HG02759 (cell line): ENCODE measurements at regions not wholly inside any gene's neighbourhood (a gene's known extent, or its start where the extent isn't known, plus 50 kb on each side); places are given as distances from the start of the nearest gene placed in this dataset.
"Not testable (repeated sequence)": the region's sequence is repeated elsewhere in the genome, so short reads cannot be mapped to it uniquely, and the experiment has no call there.

Experiments used
- ATAC-seq: cut with Tn5 transposase; IDR thresholded peaks from one replicate; pipeline ENCODE4 v1.9.1; 2021; ENCODE audit warnings: mild to moderate bottlenecking, moderate library complexity; ENCODE audit not compliant: unreplicated experiment

DNA sequence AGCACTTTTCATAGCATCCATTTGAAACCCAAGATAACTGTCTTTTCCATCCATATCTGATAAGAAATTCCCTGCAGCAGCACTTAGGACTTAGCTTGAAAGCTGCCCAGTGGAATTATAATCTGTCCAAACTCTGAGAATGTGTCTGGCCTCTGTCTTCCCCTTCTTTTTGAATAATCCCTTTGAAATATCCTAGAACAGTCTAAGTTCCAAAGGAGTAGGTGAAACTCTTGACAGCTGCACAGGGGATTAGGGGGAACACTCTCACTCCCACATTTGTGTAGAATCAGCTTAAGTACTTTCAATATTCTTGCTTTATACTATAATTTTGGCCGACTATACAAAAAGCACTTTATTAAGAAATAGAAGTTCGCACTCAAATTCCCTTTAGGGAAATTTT lies 157.7 kb downstream of the PAPSS1 start:
- ATAC-seq: no peak

DNA sequence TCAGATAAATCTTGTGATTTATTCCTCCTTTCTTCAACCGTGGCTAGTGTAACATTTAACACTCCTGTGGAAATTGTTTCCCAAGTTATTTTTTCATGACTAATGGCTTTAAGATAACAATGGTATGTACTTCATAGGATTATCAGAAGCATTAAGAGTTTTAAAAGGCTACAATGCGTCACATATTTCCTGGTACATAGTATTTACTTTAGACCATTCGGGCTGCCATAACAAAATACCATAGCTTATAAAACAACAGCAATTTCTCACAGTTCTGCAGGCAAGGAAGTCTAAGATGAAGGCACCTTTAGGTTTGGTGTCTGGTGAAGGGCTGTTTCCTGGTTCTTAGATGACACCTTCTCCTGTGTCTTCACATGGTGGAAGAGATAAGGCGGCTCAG lies 158.6 kb downstream of the PAPSS1 start:
- ATAC-seq: no peak

DNA sequence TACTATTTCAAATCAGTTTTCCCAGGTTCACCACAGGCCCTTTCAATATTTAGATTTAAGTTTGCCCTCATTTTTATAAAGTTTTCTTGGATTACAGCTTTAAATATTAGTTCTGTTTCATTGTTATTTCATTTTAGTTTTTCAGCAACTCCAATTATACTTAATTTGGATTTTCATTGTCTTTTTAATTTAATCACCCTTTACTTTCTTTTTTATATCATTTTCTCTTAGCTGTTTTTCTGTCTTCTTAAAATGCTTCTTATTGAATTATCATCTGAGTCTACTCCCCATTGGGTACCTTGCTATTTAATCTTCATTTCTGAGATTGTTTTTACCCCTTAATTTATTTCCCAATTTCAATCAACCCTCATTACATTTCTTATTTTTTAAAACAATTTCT lies 160.4 kb downstream of the PAPSS1 start:
- no peak for ATAC-seq

DNA sequence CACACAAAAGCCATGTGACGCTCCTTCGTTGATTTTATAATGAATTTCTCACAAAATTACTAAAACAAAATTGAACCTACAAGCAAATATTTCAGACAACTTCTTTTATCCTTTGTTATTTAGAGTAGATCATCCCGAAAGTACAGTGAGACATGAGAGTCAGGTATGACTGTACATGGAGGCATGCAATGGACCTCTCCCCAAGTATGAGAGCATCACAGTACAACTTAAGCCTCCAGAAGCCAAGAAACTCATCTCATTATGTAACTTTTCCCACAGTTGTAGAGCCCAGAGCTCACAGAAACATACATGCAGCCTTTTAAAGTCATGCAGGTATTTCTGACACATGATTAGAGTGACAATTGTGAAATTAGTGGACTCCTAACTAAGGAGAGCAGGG lies 167.7 kb downstream of the PAPSS1 start:
- ATAC-seq: no peak

DNA sequence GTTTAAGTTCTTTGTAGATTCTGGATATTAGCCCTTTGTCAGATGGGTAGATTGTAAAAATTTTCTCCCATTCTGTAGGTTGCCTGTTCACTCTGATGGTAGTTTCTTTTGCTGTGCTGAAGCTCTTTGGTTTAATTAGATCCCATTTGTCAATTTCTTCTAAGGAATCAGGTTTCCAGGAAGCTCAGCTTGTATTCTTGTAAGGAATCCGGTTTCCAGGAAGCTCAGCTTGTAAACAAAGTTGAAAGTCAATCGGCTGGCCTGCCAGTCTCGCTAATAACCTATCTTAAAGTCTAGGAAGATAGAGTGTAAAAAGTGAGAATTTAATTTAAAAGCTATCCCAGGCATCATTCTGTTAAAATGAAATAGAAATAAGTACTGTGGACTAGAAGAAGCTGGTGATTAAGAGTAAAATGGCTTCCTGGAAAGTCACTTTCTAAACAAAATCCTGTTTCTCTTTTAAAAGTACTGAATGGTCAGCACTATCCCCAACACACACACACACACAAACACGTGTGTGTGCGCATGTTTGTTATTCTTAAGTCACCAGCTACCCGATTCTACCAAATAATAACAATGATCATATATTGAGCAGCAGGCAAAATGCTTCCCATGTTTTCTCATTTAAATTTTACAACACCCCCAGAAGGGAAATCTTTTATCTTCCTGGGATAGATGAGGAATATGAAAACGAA lies 171.7 kb downstream of the PAPSS1 start:
- ATAC-seq: no peak

DNA sequence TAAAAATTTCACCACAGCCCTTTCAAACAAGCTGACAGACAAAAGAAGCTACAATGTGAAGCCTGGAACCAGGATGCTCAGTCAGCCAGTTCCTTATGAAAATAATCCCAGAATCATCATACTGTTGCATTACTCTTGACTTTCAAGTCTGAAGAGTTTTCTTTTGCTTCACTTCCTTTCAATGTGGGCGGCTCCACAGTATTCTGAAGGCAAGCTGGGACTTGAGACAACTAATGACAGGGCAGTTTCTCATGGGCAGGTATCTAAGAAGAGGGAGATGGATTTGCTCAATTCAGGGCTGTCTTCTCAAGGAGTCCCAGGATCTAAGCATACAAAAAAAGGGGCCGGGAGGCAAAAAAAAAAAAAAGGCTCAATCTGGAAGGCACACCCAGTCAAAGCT lies 173.4 kb downstream of the PAPSS1 start:
- no peak for ATAC-seq

DNA sequence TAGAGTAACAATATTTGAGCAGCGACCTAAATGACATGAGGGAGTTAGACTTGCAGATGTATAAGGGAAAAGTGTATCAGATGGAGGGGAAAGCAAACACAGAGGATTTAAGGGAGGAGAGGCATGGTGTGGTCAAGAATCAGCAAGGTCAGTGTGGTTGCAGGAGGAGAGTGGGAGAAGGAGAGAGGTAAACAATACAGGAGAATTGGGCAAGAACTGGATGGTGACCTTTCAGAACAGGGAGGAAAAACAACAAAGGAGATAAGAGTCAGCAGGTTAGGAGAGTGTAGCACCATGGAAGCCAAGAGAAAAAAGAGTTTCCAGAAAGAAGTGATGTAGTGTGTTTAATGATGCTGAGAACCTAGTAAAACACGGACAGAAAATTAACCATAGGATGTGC lies 178.5 kb downstream of the PAPSS1 start:
- ATAC-seq: no peak

DNA sequence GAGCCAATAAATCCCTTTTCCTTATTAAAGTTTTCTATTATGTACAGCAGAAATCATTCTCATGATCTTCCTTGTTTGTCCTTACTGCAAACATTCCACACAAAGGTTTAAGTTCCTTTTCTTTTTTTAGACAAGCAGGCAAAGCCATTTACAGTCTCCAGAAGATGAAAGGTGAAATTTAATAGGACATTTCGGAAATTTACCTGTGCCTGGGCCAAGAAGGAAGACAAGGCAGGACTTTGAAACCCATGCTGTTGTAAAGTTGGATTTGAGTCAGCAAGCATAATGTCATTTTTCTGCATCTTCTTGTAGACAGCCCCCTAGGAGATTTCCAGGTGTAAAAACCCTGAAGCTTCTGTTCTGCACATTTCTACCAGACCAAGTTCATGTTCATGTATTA lies 188.1 kb downstream of the PAPSS1 start:
- ATAC-seq: no peak

DNA sequence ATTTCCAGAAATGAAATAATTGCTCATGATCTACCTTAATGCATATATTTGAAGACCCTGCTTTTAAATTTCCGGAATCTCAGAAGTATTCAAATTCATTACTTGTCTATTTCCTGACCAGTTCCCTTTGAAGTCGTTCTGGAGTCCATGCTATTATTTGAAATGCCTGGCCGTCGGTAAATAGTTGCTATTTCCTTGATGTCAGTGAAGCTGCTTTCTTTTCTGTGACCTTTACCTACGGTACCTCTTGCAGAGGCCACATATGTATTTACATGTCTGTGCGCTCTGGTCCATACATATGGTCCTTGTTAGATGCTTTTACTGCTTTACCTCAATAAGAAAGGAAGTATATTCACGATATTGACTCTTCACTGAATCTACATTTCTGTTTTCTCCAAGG lies 199.7 kb downstream of the PAPSS1 start:
- ATAC-seq: no peak

DNA sequence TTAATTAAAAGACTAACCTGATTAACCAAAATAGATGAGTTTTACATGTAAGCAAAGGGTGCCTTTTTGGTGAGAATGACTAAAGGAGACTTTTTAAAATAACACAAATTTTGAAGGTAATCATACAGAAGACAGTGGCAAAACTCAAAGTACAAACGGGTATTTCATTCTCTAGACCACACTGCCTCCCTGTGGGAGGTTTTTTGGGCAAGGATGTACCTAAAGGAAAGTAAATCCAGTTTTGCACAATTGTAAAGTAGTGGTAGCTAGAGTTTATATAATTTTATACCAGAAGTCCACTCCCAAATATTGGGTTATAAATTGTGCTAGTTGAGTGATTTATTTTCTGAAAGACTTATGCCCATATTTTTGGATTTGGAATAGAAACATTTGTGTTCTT lies 201.0 kb downstream of the PAPSS1 start:
- ATAC-seq: no peak

DNA sequence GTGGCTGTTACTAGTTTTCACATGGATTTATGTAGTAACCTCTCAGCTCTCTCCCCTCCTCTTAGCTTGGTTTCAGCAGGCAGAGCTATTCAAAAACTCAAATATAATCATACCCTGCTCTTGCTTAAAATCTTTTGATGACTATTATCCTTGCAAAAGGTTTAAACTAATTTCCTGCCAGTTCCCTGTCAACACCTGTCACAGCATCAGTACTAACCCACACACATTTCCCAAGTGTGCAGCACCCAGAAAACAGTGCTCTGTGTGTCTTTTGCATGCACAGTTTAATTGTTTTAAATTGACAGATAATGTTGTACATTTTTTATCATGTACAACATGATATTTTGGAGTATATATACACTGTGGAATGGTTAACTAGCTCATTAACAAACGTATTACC lies 202.0 kb downstream of the PAPSS1 start:
- no peak for ATAC-seq

DNA sequence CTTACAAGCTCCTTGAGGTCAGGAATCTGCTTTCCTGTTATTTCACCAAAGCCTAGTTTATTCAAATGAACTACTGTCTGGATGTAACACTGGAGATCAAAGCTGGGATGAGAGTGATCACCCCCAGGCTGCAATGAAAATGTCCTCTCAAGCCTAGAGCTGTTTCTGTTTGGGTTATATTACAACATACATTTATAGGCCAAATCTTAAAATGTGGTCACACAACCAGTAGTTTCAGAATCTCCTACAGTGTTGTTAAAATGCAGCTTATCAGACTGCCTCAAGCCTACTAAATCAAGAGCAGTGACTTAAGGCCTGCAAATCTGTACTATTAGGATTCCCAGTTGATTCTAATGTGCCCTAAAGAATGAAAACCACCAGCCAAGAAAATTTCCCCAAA lies 207.5 kb downstream of the PAPSS1 start:
- ATAC-seq: no peak

DNA sequence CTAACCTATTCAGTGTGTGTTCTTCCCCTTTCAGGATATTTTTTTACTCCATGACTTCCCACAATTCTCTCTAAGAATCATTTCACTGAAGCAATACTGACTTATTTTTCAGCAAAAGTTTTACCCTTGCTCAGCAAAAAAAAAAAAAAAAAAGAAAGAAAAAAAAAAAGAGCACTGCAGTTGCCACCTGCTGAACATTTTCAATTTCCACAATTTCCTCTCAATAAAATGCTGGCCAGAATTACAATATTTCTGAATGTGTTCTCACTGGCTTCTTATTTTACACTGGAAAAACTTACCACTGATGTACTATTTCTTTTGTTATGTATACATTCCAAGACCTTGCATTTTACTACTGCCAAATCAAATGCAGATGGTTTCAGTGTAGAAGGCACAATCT lies 210.4 kb downstream of the PAPSS1 start:
- ATAC-seq: no peak

DNA sequence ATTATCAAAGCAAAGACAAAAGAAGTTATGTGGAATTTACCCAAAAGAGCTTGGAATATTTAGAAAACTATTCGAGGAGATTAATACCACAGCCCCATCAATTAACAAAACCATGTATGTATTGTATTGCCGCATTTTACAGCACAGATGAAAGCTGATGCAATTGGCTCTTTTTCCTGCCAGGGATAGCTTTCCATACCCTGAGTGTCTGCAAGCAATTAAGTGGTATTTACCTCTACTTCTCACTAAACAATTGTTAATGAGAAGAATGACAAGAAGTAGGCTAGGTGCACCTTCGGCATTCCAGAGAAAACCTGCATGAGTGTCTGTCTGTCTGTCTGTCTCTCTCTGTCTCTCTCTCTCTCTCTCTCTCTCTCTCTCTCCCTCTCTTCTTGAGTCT lies 219.5 kb downstream of the PAPSS1 start:
- ATAC-seq: no peak

DNA sequence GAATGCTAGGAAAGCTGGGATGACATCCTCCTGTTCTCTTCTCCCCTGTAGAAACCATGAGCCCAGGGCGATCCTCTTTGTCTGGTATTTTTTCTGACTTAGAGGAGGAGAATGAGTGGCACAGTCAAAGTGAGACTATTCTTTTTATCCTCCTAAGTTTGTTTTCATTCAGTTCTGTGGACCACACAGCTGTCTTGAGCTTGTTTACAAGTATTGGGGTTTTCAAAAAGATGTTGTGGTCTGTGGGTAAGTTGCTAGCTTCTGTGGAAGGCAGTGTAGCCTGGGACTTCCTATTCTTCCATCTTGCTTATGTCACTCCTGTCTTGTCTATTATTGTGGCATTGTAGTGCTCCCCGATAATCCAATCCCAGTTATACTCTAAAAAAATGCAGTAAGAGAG lies 223.0 kb downstream of the PAPSS1 start:
- no peak for ATAC-seq

DNA sequence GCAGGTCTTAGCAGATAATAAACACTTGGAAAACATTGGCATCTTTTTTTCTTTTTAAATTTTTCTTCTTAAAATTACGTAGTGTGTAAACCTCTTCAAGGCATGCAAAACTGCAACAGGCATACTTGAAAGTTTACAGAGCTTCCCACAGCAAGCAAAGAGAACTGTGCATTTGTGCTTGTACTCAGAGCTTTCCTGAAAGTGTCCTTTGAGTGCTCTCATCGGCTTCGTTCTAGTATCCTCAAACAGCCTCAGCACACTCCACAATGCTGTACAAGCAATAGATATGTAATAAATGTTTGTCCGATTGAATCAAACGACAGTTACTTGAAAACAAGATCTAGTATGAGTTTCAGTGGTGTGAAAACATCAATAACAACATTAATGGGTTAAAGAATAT lies 227.5 kb downstream of the PAPSS1 start:
- ATAC-seq: no peak

DNA sequence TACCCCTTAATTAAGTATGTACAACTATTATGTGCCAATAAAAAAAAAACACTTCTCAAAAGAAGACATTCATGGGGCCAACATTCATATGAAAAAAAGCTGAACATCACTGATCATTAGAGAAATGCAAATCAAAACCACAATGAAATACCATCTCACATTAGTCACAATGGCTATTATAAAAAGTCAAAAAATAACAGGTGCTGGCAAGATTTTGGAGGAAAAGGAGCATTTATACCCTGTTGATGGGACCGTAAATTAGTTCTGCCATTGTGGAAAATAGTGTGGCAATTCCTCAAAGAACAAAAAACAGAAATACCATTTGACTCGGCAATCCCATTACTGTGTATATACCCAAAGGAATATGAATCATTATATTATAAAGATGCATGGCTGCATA lies 229.9 kb downstream of the PAPSS1 start:
- no peak for ATAC-seq

DNA sequence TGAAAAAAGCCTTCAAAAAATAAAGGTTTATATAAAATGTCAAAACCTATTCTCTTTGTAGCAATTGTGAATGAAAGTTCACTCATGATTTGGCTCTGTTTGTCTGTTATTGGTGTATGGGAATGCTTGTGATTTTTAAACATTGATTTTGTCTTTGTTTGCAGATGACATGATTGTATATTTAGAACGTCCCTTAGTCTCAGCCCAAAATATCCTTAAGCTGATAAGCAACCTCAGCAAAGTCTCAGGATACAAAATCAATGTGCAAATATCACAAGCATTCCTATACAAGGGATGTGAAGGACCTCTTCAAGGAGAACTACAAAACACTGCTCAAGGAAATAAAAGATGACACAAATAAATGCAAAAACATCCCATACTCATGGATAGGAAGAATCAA lies 236.4 kb downstream of the PAPSS1 start:
- ATAC-seq: not testable (repeated sequence)

DNA sequence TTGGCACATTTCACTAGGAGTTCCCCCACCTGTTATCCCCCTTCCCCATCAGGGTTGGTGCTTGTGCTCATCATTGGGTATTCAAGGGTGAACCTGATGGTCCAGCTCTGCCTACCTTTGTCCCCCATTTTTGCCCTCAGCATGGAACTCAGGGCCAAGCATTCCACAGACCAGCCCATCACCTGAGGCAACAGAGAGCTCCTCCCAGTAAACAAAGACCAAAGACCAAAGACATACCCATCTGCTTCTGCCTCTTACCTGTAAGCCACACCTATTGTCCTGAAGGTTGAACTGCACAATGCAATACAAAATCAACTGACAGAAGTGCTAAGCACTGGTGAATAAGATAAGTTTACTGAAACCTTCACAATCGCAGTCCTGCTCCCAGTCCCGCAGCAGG lies 237.5 kb downstream of the PAPSS1 start:
- ATAC-seq: no peak

DNA sequence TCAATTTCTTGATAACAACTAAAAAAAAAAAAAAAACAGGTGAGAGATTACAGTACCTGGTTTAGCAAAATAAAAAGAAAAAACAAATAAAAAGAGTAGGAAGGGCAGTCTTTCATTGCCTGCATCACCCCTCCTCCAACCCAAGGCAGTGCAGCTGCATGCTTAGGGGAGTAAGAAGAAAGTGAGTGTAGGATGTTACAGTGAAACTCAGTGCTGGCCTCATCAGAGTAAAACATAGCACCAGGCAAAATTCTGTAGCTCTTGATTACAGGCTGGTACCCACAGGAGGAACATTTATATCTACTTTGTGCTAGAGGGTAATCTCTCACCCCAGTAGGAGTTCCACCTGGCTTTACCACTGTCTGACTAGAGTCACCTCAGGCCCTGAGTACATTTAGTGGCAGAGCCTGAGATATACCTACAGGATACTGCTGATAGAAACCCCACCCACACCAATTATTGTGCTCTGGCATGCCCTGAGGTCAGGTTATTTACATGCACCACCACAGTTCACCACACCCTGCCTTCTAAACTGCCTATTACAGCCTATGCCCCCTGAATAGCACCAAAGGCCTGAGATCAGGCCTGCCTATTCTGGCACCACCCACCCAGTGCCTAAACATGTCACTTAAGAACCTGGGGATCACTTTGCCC lies 241.6 kb downstream of the PAPSS1 start:
- ATAC-seq: no peak

DNA sequence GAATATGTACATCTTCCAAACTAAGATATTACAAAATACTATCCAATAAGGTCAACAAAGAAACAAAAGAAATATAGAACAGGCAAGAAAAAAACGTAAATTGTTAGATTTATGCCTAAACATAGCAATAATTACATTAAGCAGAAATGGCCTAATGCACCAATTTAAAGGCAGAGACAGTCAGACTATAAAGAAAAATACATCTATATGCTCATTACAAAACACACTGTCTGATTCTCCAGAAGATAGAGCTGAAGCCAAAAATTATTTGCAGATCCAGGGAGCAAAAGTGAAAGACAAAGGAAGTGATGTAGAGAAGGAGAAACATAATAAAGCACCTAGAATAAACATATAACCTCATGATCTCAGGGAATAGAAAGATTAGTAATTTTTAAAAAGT lies 246.9 kb downstream of the PAPSS1 start:
- ATAC-seq: no peak

DNA sequence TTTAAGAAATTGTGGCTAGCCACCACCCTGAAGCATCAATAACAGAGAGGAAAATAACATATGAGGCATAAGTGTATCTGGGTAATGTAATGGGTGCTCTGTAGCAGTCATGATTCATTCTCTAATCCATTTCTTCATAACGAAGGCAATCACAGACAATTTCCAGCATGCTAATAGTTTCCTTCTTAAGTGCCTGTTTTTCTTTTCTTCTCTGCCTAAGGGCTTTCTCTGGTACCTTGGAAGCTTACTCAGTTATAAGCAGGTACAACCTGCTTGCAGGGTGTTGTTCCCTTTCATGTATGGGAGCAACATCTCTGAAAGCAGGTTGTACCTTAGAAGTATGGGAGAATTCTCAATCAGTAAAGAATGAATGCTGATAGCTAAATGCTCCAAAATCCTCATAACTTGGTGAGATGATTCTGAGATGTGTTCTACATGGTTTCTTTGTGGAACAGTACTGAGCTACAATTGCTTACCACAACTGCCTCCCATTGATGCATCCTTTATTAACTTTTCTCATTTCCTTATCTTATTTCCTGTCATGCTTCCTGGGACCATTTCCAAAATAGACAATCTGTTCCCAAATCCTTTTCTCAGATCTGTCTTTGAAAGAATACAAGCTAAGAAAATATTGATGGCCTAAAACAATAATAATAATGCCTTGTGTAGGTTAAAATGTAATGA lies 247.6 kb downstream of the PAPSS1 start:
- ATAC-seq: no peak
